ENCODE measurements at regions not wholly inside any gene's neighbourhood (a gene's known extent, or its start where the extent isn't known, plus 50 kb on each side); places are given as distances from the start of the nearest gene placed in this dataset.

GRCh38 chr9:3047912-3048311 lies 204.0 kb upstream of the PUM3 start:
- intact Hi-C loops (cut with DNase I; ENCODE audit: low total_unique reads), result no loop called here
- H3K4me3 ChIP-seq, result no peak overlapping the region
- H3K27me3 ChIP-seq, result no peaks in the 10 kb centered on the region
- no peaks in the 10 kb centered on the region for H3K9me3 ChIP-seq
- in situ Hi-C loops (cut with MboI; ENCODE audit: low sequenced_read_pairs in 4 of 4), result no loop called here
- TF ChIP-seq, protein P1, sequence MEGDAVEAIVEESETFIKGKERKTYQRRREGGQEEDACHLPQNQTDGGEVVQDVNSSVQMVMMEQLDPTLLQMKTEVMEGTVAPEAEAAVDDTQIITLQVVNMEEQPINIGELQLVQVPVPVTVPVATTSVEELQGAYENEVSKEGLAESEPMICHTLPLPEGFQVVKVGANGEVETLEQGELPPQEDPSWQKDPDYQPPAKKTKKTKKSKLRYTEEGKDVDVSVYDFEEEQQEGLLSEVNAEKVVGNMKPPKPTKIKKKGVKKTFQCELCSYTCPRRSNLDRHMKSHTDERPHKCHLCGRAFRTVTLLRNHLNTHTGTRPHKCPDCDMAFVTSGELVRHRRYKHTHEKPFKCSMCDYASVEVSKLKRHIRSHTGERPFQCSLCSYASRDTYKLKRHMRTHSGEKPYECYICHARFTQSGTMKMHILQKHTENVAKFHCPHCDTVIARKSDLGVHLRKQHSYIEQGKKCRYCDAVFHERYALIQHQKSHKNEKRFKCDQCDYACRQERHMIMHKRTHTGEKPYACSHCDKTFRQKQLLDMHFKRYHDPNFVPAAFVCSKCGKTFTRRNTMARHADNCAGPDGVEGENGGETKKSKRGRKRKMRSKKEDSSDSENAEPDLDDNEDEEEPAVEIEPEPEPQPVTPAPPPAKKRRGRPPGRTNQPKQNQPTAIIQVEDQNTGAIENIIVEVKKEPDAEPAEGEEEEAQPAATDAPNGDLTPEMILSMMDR (IDR thresholded peaks at IDR 0.05 in 4 of 5, conservative IDR thresholded peaks at IDR 0.05 in 1 of 5), result no peak
- TF ChIP-seq POLR2A (IDR thresholded peaks at IDR 0.05), result no peak
- no peak overlapping the region for H3K27ac ChIP-seq
- H3K36me3 ChIP-seq, result no peaks in the 10 kb centered on the region
- ATAC-seq (no peak), DNase-seq (no peak)
- H3K4me1 ChIP-seq, result no peaks in the 10 kb centered on the region

DNA sequence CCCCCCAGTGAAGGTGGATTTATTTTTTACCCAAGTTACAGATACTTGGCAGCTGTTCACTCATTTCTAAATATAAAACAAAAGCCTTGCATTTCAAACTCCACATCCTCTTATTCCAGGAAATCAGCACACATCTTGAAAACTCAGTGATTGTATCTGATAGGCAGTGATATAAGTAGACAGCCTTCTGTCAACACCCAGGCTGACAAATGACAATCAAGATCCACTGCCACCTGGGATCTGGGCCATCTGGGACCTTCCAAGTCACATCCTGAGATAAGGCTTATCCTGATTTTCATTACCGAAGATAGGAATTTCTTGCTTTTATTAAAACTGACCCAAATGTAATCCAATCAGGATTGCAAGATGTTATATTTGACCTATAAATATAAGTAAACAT lies 201.3 kb upstream of the PUM3 start:
- TF ChIP-seq, protein P1 (IDR thresholded peaks at IDR 0.05 in 4 of 5, conservative IDR thresholded peaks at IDR 0.05 in 1 of 5), result no peak
- TF ChIP-seq POLR2A (IDR thresholded peaks at IDR 0.05), result no peak
- in situ Hi-C loops (cut with MboI; ENCODE audit: low sequenced_read_pairs in 4 of 4), result no loop called here
- intact Hi-C loops (cut with DNase I; ENCODE audit: low total_unique reads), result no loop called here

GRCh38 chr9:3043369-3043768 lies 199.5 kb upstream of the PUM3 start:
- DNase-seq, result no peak
- no peaks in the 10 kb centered on the region for H3K36me3 ChIP-seq
- ATAC-seq, result no peak
- no peak overlapping the region for H3K4me3 ChIP-seq
- no peak overlapping the region for H3K27ac ChIP-seq
- H3K4me1 ChIP-seq, result no peaks in the 10 kb centered on the region
- no peak for TF ChIP-seq POLR2A (IDR thresholded peaks at IDR 0.05)
- TF ChIP-seq, protein P1 (IDR thresholded peaks at IDR 0.05 in 4 of 5, conservative IDR thresholded peaks at IDR 0.05 in 1 of 5), result no peak
- H3K9me3 ChIP-seq, result no peaks in the 10 kb centered on the region
- in situ Hi-C loops (cut with MboI; ENCODE audit: low sequenced_read_pairs in 4 of 4) (no loop called here), intact Hi-C loops (cut with DNase I; ENCODE audit: low total_unique reads) (no loop called here)
- no peaks in the 10 kb centered on the region for H3K27me3 ChIP-seq

More for the DNA sequence above, 201.3 kb upstream of the PUM3 start:
- Histone ChIP-seq H3K27ac (no peak overlapping the region), H3K4me3 (no peak overlapping the region), H3K4me1 (no peaks in the 10 kb centered on the region), H3K9me3 (no peaks in the 10 kb centered on the region), H3K27me3 (no peaks in the 10 kb centered on the region), H3K36me3 (no peaks in the 10 kb centered on the region)
- DNase-seq, result no peak
- ATAC-seq, result no peak

- no peak for ATAC-seq
Measured at GRCh38 chr9:3040761-3041160, 196.9 kb upstream of the PUM3 start.

GRCh38 chr9:3036333-3036700 lies 192.4 kb upstream of the PUM3 start:
- peaks cover 0 to 4% of the 10 kb centered on the region in 2 donors for H3K4me1 ChIP-seq
- no peaks in the 10 kb centered on the region for H3K9me3 ChIP-seq
- no peak for ATAC-seq
- H3K27me3 ChIP-seq, result no peaks in the 10 kb centered on the region
- H3K36me3 ChIP-seq, result no peaks in the 10 kb centered on the region
- intact Hi-C loops (cut with DNase I; ENCODE audit: low total_unique reads) (no loop called here), in situ Hi-C loops (cut with MboI; ENCODE audit: low sequenced_read_pairs in 4 of 4) (no loop called here)
- H3K4me3 ChIP-seq, result no peak overlapping the region
- no peak overlapping the region for H3K27ac ChIP-seq
- DNase-seq, result no peak
- TF ChIP-seq, protein P1 (IDR thresholded peaks at IDR 0.05 in 4 of 5, conservative IDR thresholded peaks at IDR 0.05 in 1 of 5), result no peak
- no peak for TF ChIP-seq POLR2A (IDR thresholded peaks at IDR 0.05)

More at GRCh38 chr9:3040761-3041160, 196.9 kb upstream of the PUM3 start:
- TF ChIP-seq POLR2A (IDR thresholded peaks at IDR 0.05), result no peak
- TF ChIP-seq, protein P1 (IDR thresholded peaks at IDR 0.05 in 4 of 5, conservative IDR thresholded peaks at IDR 0.05 in 1 of 5), result no peak
- H3K27ac ChIP-seq, result no peak overlapping the region
- in situ Hi-C loops (cut with MboI; ENCODE audit: low sequenced_read_pairs in 4 of 4) (no loop called here), intact Hi-C loops (cut with DNase I; ENCODE audit: low total_unique reads) (no loop called here)
- no peak overlapping the region for H3K4me3 ChIP-seq
- no peaks in the 10 kb centered on the region for H3K27me3 ChIP-seq
- H3K36me3 ChIP-seq, result no peaks in the 10 kb centered on the region
- H3K9me3 ChIP-seq, result no peaks in the 10 kb centered on the region
- H3K4me1 ChIP-seq, result peaks cover 0 to 2% of the 10 kb centered on the region in 2 donors
- DNase-seq, result no peak

All from gastrocnemius medialis (tissue), 4 donors.